ENCODE measurements at regions not wholly inside any gene's neighbourhood (a gene's known extent, or its start where the extent isn't known, plus 50 kb on each side); places are given as distances from the start of the nearest gene placed in this dataset.

GRCh38 chr20:56840716-56841261, 211.7 kb downstream of the TFAP2C start (continued):
- TF ChIP-seq ZBTB33 (IDR thresholded peaks at IDR 0.05; ENCODE audit: extremely low read depth, insufficient replicate concordance, low read length), result no peak

DNA sequence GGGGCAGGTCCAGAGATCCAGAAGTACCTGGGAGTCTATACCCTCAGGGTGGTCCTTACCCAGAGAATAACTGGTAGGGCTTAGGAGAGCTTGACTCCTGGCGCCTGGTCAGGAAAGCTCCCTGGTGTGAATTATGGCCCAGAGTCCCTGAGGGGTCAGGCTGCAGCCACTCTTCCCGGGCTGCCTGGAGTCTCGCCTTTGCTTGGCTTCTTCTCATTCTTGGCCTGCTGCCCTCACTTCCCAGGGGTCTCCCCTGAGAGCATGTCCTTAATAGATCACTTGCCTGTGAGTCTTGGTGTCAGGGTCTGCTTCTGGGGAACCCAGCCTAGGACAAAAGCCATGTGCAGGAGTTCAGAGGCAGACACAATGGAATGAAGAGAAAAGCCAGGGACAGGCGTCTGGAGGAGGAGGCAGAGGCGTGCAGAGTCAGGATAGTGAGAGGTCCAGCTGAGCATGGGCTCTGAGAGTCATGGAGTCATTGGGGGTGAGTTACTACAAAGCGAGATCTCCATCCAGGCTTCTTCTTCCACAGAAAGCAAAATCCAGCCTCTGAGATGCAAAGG, 212.3 kb downstream of the TFAP2C start:
- no peak for ATAC-seq
- intact Hi-C loops (cut with micrococcal nuclease), result no loop called here
- CTCF ChIA-PET, result no interaction called here
- no peak for TF ChIP-seq ZNF274 (IDR thresholded peaks at IDR 0.05; ENCODE audit: low read depth, low read length)
- TF ChIP-seq, protein P1, sequence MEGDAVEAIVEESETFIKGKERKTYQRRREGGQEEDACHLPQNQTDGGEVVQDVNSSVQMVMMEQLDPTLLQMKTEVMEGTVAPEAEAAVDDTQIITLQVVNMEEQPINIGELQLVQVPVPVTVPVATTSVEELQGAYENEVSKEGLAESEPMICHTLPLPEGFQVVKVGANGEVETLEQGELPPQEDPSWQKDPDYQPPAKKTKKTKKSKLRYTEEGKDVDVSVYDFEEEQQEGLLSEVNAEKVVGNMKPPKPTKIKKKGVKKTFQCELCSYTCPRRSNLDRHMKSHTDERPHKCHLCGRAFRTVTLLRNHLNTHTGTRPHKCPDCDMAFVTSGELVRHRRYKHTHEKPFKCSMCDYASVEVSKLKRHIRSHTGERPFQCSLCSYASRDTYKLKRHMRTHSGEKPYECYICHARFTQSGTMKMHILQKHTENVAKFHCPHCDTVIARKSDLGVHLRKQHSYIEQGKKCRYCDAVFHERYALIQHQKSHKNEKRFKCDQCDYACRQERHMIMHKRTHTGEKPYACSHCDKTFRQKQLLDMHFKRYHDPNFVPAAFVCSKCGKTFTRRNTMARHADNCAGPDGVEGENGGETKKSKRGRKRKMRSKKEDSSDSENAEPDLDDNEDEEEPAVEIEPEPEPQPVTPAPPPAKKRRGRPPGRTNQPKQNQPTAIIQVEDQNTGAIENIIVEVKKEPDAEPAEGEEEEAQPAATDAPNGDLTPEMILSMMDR (IDR thresholded peaks at IDR 0.05 in 2 of 3, conservative IDR thresholded peaks at IDR 0.05 in 1 of 3; ENCODE audit: borderline replicate concordance in 1 of 3, insufficient read depth in 1 of 3, low read depth in 2 of 3, low read length in 2 of 3), result no peak
- no peak for TF ChIP-seq CBX3 (IDR thresholded peaks at IDR 0.05; ENCODE audit: low read depth)
- TF ChIP-seq, protein P2, sequence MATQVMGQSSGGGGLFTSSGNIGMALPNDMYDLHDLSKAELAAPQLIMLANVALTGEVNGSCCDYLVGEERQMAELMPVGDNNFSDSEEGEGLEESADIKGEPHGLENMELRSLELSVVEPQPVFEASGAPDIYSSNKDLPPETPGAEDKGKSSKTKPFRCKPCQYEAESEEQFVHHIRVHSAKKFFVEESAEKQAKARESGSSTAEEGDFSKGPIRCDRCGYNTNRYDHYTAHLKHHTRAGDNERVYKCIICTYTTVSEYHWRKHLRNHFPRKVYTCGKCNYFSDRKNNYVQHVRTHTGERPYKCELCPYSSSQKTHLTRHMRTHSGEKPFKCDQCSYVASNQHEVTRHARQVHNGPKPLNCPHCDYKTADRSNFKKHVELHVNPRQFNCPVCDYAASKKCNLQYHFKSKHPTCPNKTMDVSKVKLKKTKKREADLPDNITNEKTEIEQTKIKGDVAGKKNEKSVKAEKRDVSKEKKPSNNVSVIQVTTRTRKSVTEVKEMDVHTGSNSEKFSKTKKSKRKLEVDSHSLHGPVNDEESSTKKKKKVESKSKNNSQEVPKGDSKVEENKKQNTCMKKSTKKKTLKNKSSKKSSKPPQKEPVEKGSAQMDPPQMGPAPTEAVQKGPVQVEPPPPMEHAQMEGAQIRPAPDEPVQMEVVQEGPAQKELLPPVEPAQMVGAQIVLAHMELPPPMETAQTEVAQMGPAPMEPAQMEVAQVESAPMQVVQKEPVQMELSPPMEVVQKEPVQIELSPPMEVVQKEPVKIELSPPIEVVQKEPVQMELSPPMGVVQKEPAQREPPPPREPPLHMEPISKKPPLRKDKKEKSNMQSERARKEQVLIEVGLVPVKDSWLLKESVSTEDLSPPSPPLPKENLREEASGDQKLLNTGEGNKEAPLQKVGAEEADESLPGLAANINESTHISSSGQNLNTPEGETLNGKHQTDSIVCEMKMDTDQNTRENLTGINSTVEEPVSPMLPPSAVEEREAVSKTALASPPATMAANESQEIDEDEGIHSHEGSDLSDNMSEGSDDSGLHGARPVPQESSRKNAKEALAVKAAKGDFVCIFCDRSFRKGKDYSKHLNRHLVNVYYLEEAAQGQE (IDR thresholded peaks at IDR 0.05; ENCODE audit: low read depth), result no peak
- TF ChIP-seq ZFX (IDR thresholded peaks at IDR 0.05), result no peak
- no peak for TF ChIP-seq MAX (IDR thresholded peaks at IDR 0.05)
- TF ChIP-seq ELF1 (IDR thresholded peaks at IDR 0.05; ENCODE audit: borderline replicate concordance, low read depth), result no peak
- TF ChIP-seq FOSL1 (IDR thresholded peaks at IDR 0.05; ENCODE audit: low read depth), result no peak
- TF ChIP-seq YY1 (IDR thresholded peaks at IDR 0.05; ENCODE audit: extremely low read depth, insufficient replicate concordance, low read depth, low read length), result no peak
- TF ChIP-seq SP1 (IDR thresholded peaks at IDR 0.05; ENCODE audit: low read depth), result no peak
- no peak for TF ChIP-seq EZH2phosphoT487 (IDR thresholded peaks at IDR 0.05; ENCODE audit: borderline replicate concordance)
- TF ChIP-seq POLR2AphosphoS5 (IDR thresholded peaks at IDR 0.05; ENCODE audit: low read depth, low read length), result no peak
- TF ChIP-seq EZH2 (IDR thresholded peaks at IDR 0.05), result no peak
- no peak for TF ChIP-seq ZBTB33 (IDR thresholded peaks at IDR 0.05; ENCODE audit: extremely low read depth, insufficient replicate concordance, low read length)

More for the DNA sequence above, 212.3 kb downstream of the TFAP2C start:
- no peaks in the 10 kb centered on the region for H3K36me3 ChIP-seq (ENCODE audit: control insufficient read depth in 1 of 2, insufficient read depth in 2 of 2, low read length in 2 of 2)
- H3K4me1 ChIP-seq (ENCODE audit: control insufficient read depth in 1 of 2, insufficient read depth in 2 of 2, low read length in 2 of 2), result peaks cover 0 to 6% of the 10 kb centered on the region in 2 experiments; a peak in 1 of 4 replicates
- no peaks in the 10 kb centered on the region for H4K20me1 ChIP-seq (ENCODE audit: insufficient read depth)
- H3K79me2 ChIP-seq (ENCODE audit: insufficient read depth, low read length), result no peaks in the 10 kb centered on the region
- ChIA-PET RAD21 (ENCODE audit: low non-redundant PET in 1 of 2, low total read pairs in 2 of 2, uncharacterized antibody in 2 of 2, unreplicated experiment in 2 of 2) (no interaction called here), POLR2A (no interaction called here)
- no peak for DNase-seq (ENCODE audit: low read depth, low spot score)
- peaks cover 26% of the 10 kb centered on the region for H3K27me3 ChIP-seq (ENCODE audit: insufficient read depth, low read length)
- H3K9ac ChIP-seq (ENCODE audit: low read length), result no peak overlapping the region
- H3K4me3 ChIP-seq (replicated peaks in 1 of 2; ENCODE audit: low read depth in 1 of 2, low read length in 2 of 2), result no peak overlapping the region
- H2AFZ ChIP-seq (ENCODE audit: low read depth, low read length, poor library complexity, severe bottlenecking), result no peak overlapping the region
- BruUV-seq (replicated peaks), result no TSS peak
- H3K27ac ChIP-seq (ENCODE audit: low read depth, low read length), result no peak overlapping the region
- H3K9me2 ChIP-seq (ENCODE audit: insufficient read depth), result no peaks in the 10 kb centered on the region
- H3K4me2 ChIP-seq (ENCODE audit: low read length), result no peak overlapping the region
- H3K9me3 ChIP-seq (ENCODE audit: control insufficient read depth in 1 of 2, insufficient read depth in 1 of 2, low read depth in 1 of 2, low read length in 2 of 2), result no peaks in the 10 kb centered on the region
